GM18499 (cell line): ENCODE measurements at regions not wholly inside any gene's neighbourhood (a gene's known extent, or its start where the extent isn't known, plus 50 kb on each side); places are given as distances from the start of the nearest gene placed in this dataset.
"Not testable (repeated sequence)": the region's sequence is repeated elsewhere in the genome, so short reads cannot be mapped to it uniquely, and the experiment has no call there.

ENCODE experiments used
- ATAC-seq: cut with Tn5 transposase; IDR thresholded peaks from one replicate; pipeline ENCODE4 v1.9.1; 2021; ENCODE audit warnings: moderate number of reproducible peaks; ENCODE audit not compliant: insufficient read depth, unreplicated experiment

- no peak for ATAC-seq
Measured at GRCh38 chr10:8326396-8327139, 272.1 kb downstream of the GATA3 start.

DNA sequence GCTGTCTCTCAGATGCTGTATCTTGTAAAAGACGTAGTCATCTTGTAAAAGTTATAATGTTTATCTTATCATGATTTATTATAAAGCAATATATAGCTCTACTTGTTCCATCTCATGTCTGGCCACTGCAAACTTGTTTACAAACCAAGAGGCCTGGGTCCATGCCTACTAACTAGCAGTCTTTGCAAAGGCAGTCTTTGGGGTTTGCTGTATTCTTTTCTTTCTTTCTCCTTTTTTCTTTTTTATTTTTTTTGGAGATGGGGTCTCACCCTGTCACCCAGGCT is 272.6 kb downstream of the GATA3 start:
- ATAC-seq, result no peak

DNA sequence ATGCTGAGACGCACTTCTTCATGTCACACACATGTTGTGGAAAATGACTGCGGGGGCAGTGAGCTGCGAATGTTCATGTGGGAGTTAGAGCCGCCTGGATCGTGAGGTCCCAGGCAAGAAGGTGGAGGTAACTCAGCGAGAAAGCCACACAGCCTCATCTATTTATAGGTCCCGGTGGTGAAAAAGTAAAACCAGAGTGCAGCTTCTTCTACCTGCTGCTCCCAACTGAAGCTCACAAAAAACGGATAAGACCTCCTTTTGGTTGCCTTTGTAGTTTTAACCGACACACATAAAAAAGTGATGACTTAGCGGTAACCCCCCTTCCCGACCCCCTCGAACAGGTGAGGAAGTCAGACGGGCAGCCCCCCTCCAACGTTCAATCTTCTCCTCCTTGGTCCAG is 276.9 kb downstream of the GATA3 start:
- ATAC-seq, result no peak

DNA sequence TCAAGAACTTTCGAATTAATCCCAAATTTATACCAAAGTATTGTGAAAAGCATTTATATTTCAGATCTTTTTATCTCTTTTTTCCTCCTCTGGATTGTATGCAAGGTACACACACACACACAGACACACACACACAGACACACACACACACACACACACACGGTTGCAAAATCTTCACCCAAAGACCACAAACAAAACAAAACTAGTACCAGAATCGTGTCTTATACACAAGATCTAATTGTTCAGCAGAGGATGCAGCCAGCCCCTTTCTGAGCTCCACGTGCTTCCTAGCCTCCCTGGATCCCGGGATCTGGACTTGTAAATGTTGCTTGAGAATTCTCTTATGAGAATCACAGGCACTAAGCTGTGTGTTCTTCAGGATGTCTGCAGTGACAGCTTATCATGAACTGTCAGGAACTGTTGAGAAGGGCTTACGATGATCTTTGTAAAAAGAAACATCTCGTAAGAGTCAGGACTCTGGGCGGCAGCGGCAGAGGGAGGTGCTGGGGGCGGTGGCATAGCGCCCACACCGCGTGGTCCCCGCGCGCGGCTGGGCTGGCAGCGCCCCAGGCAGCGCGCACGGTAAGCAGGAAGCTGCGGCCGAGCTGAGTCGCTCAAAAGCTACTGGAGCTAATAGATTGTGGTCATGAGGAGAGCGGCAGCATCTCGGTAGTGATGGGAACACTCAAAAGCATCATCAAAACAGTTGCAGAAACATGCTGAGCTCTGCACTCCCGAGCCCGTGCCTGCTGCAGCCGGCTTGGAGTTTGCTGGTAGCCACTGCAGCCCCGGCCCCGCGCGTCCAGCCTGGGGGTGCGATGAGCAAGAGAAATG is 277.6 kb downstream of the GATA3 start:
- peak; percentile 89 for ATAC-seq

DNA sequence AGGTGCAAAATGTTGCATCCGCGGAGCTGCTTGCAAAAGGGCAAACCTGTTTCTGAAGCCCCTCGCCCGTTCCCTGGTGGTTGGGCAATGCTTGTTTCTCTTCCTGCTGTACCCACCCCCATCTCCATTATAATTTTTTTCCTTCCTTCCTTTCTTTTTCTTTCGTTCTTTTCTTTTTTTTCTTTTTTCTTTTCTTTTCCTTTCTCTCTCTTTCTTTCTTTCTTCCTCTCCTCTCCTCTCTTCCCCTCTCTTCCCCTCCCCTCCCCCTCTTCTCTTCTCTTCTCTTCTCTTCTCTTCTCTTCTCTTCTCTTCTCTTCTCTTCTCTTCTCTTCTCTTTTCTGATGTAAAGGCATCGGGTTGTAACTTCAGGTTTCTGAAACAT is 278.2 kb downstream of the GATA3 start:
- ATAC-seq, result no peak

DNA sequence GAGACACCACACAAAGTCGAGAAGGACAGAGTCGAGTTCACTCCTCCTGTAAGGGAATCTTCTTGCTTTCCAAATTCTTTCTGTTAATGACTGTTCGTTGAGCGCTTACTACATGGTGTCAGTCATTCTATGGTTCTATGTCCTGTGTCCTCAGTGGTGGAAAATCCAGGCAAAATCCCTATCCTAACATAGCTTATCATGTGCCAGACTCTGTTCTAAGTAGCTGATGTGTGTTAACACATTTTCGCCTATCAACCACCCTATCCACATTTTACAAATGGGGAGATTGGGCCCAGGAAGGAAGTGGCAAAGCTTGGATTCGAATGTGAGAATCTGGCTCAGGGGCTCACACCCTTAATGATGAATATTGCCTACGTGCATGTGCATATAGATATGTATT is 280.1 kb downstream of the GATA3 start:
- ATAC-seq, result no peak

DNA sequence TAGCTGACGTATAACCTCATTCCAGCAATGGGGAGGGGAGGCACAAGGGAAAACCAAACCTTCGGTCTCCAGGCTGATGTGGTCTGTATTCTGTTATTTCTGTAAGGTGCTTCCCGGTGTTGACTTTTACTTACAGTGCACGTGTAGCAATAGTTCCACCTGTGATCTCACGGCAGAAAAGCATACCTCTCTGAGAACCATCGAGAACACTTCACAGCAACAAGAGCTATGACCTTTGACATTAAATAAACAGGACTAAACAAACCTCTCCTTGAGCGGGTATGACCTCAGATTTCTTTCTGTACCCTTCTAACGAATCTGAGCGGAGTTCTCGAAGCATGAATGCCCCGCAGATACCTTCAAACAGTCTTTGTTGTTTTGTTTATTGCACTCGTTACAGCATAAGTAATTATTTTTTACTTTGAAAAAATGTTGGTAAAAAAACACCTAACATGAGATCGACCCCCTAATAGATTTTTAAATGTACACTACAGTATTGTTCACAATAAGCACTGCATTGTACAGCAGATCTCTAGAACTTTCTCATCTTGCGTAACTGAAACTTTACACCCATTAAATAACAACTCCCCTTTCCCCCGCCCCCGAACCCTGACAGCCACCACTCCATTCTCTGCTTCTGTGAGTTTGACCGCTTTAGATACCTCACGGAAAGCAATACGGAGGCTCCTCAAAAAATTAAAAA is 282.3 kb downstream of the GATA3 start:
- ATAC-seq, result no peak

DNA sequence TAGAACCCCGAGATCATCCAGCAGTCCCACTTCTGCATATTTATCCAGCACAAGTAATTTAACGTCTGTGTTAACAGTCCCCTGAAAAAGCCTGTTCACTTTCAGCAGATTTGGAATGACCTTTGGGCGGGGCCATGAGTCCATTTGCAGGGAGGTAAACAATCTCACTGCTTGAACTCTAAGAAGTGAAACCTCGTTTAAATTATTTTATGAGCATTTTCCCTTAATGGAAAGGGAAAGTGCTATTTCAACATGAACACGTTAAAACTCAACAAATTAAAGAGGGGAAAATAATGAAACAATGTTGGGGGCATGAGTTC is 282.8 kb downstream of the GATA3 start:
- ATAC-seq, result no peak

DNA sequence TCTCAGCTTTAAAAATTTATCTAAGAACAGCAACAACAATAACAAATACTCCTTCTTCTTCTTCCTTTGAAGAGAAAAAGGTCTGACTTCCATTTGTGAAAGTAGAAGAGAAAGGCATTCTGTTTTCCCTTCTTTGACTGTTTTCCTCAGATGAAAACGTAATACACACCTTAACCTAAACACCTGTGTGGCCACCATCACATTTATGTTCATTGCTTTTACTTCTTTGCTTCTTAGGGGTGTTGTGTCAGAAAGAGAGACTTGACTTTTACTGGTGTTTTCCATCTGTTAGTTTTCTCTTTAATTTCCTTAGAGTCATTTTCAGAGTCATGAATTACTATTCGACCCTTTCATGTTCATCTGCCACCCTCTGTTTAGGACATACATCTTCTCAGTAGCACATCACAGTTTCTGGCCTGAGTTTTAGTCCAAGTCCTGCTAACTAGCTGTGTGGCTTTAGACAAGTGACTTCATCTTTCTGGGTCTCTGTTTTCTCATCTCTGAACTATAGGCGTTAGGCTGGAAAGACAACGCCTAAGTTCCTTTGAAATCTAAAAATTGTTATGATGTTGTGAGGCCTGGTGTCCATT is 283.8 kb downstream of the GATA3 start:
- ATAC-seq, result no peak

GRCh38 chr10:8344756-8345155 is 290.3 kb downstream of the GATA3 start:
- no peak for ATAC-seq

- ATAC-seq, result no peak
Measured at GRCh38 chr10:8346861-8347260, 292.4 kb downstream of the GATA3 start.

GRCh38 chr10:8347614-8348013 is 293.1 kb downstream of the GATA3 start:
- ATAC-seq, result not testable (repeated sequence)

- no peak for ATAC-seq
Measured at GRCh38 chr10:8349610-8350249, 295.2 kb downstream of the GATA3 start.

DNA sequence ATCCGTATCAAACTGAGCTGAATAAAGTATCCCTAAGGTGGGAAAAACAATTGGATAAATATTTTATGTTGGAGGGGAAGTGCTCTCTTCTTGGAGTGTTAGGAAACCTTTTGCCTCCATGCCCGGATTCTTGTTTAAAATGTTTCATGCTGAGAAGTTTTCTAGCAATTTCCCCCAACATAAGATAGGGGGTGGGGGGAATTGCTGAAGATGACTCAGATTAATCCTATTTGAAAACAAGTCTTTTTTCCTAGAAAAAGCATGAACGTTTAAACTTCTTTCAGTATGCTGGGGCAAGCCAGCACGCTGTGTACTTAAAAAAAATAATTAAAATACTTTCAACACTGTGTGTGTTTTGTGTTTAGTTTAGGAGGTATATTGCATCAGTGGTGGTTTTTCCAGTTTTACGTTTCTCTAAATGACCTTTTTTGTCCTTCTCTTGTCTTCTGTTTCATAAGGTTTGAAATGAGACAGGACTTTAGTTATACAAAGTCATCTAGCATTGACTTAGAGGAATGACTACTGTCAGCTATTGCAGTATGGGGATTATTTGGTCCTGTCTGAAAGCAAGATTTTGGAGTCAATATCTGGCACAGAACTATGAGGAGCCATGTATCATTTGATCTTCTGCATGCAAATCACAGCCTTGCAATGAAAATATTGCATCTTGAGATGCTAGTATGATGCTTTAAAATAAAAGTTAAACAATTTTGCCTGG is 295.9 kb downstream of the GATA3 start:
- no peak for ATAC-seq

GRCh38 chr10:8352171-8353075 is 297.9 kb downstream of the GATA3 start:
- no peak for ATAC-seq

- no peak for ATAC-seq
Measured at GRCh38 chr10:8356283-8356682, 301.8 kb downstream of the GATA3 start.

GRCh38 chr10:8359467-8359866 is 305.0 kb downstream of the GATA3 start:
- ATAC-seq, result no peak

- ATAC-seq, result no peak
Measured at GRCh38 chr10:8360365-8360764, 305.9 kb downstream of the GATA3 start.
